Lung (tissue), 11 donors: ENCODE measurements at regions not wholly inside any gene's neighbourhood (a gene's known extent, or its start where the extent isn't known, plus 50 kb on each side); places are given as distances from the start of the nearest gene placed in this dataset.

Experiments used
- ATAC-seq: fragments of 200-7000 bp; cut with Tn5 transposase; one replicate; pipeline ENCODE4 v1.9.1; 2020; ENCODE audit warnings: moderate number of reproducible peaks; ENCODE audit not compliant: insufficient read depth, low FRiP score
- DNase-seq, 3 donors: peaks; one replicate each; pipeline ENCODE4 v3.0.0-alpha.2; 2013 to 2017
- H3K27ac ChIP-seq, 2 donors: one replicate each; pipeline ENCODE4 v1.5.1; 2013; ENCODE audit warnings: mild to moderate bottlenecking in 2 of 2, moderate library complexity in 2 of 2, control low read depth in 1 of 2, inconsistent platforms in 1 of 2, low read depth in 1 of 2, low read length in 1 of 2
- H3K27me3 ChIP-seq, 3 donors: one replicate each; pipeline ENCODE4 v1.5.1; 2013; ENCODE audit warnings: low read length in 2 of 3; ENCODE audit not compliant: control insufficient read depth in 3 of 3, insufficient read depth in 3 of 3
- H3K36me3 ChIP-seq, 4 donors: one replicate each; pipeline ENCODE4 v1.5.1; 2013; ENCODE audit warnings: low read length in 4 of 4, mild to moderate bottlenecking in 1 of 4, moderate library complexity in 1 of 4; ENCODE audit not compliant: control insufficient read depth in 4 of 4, insufficient read depth in 4 of 4
- H3K4me1 ChIP-seq, 5 donors: one replicate each; pipeline ENCODE4 v1.5.1; 2013; ENCODE audit warnings: low read length in 5 of 5, mild to moderate bottlenecking in 2 of 5, moderate library complexity in 1 of 5; ENCODE audit not compliant: control insufficient read depth in 5 of 5, insufficient read depth in 5 of 5
- H3K4me3 ChIP-seq: one replicate; pipeline ENCODE4 v1.5.1; 2013; ENCODE audit warnings: mild to moderate bottlenecking, control low read depth, moderate library complexity
- H3K9ac ChIP-seq, 2 donors: one replicate each; pipeline ENCODE4 v1.5.1; 2013; ENCODE audit warnings: low read length in 2 of 2, control low read depth in 1 of 2; ENCODE audit not compliant: insufficient read depth in 1 of 2
- H3K9me3 ChIP-seq, 4 donors: one replicate each; pipeline ENCODE4 v1.5.1; 2013; ENCODE audit warnings: low read length in 3 of 4, mild to moderate bottlenecking in 1 of 4, moderate library complexity in 1 of 4; ENCODE audit not compliant: control insufficient read depth in 4 of 4, insufficient read depth in 3 of 4
- CTCF ChIP-seq: IDR thresholded peaks from 2 replicates; pipeline ENCODE4 v1.5.1; 2012; ENCODE audit warnings: mild to moderate bottlenecking; ENCODE audit errors: control extremely low read depth, extremely low read depth
- WGBS, 2 donors: extraction: QIAGEN DNeasy Blood & Tissue Kit; methylation state at CpG; one replicate each; pipeline ENCODE4 v1.1.7; 2013; 5-methylcytosine and 5-hydroxymethylcytosine counted together
- donor health status: control.
- donor health status: control.
- donor health status: Bipolar disorder and iron deficiency.
- donor health status: healthy.
- donor health status: DM: yes; HTN: yes; CAD: no.

GRCh38 chr10:6667150-6667549 lies 87.1 kb upstream of the PRKCQ start:
- Histone ChIP-seq H3K27ac (no peak overlapping the region), H3K4me3 (no peak overlapping the region), H3K4me1 (peaks cover 0 to 5% (median 0%) of the 10 kb centered on the region in 5 donors), H3K9me3 (no peaks in the 10 kb centered on the region), H3K36me3 (no peaks in the 10 kb centered on the region), H3K9ac (no peak overlapping the region), H3K27me3 (peaks cover 0 to 4% (median 2%) of the 10 kb centered on the region in 3 donors)
- ATAC-seq, result no peak
- TF ChIP-seq CTCF, result no peak
- WGBS, 2 donors, result 53 to 70% methylated on average over 4 of the region's 4 CpGs
- DNase-seq, result no peak

GRCh38 chr10:6665847-6666246 lies 85.8 kb upstream of the PRKCQ start:
- no peak for TF ChIP-seq CTCF
- WGBS, 2 donors, result 28 to 40% methylated on average over 5 to 6 of the region's 6 CpGs
- ATAC-seq, result no peak

GRCh38 chr10:6660460-6660859 lies 80.4 kb upstream of the PRKCQ start:
- DNase-seq (no peak), ATAC-seq (no peak)
- H3K9me3 ChIP-seq, result no peaks in the 10 kb centered on the region
- no peaks in the 10 kb centered on the region for H3K4me1 ChIP-seq
- H3K9ac ChIP-seq, result no peak overlapping the region
- H3K27me3 ChIP-seq, result peaks cover 0 to 6% (median 0%) of the 10 kb centered on the region in 3 donors
- no peak overlapping the region for H3K27ac ChIP-seq
- 85 to 86% methylated on average over 2 of the region's 2 CpGs for WGBS, 2 donors
- no peak for TF ChIP-seq CTCF
- no peak overlapping the region for H3K4me3 ChIP-seq
- H3K36me3 ChIP-seq, result no peaks in the 10 kb centered on the region

More at GRCh38 chr10:6665847-6666246, 85.8 kb upstream of the PRKCQ start:
- Histone ChIP-seq H3K27ac (no peak overlapping the region), H3K36me3 (no peaks in the 10 kb centered on the region), H3K9ac (no peak overlapping the region), H3K4me1 (no peaks in the 10 kb centered on the region), H3K9me3 (no peaks in the 10 kb centered on the region), H3K4me3 (no peak overlapping the region), H3K27me3 (peaks cover 0 to 4% (median 2%) of the 10 kb centered on the region in 3 donors)
- no peak for DNase-seq

GRCh38 chr10:6659451-6659850 lies 79.4 kb upstream of the PRKCQ start:
- H3K27ac ChIP-seq, result no peak overlapping the region
- no peak overlapping the region for H3K9ac ChIP-seq
- no peak for TF ChIP-seq CTCF
- ATAC-seq (no peak), DNase-seq (no peak)
- no peak overlapping the region for H3K4me3 ChIP-seq
- H3K9me3 ChIP-seq, result no peaks in the 10 kb centered on the region
- H3K27me3 ChIP-seq, result peaks cover 0 to 6% (median 0%) of the 10 kb centered on the region in 3 donors
- no peaks in the 10 kb centered on the region for H3K36me3 ChIP-seq
- H3K4me1 ChIP-seq, result no peaks in the 10 kb centered on the region
